Esophagus squamous epithelium (tissue), 4 donors: ENCODE measurements at regions not wholly inside any gene's neighbourhood (a gene's known extent, or its start where the extent isn't known, plus 50 kb on each side); places are given as distances from the start of the nearest gene placed in this dataset.

Source experiments
- CTCF ChIP-seq, 6 experiments: fragments of 450-650 bp in 4 of 6; fragments of 200-600 bp in 2 of 6; sonication (generic) in 2 of 6; IDR thresholded peaks; one replicate each; pipeline ENCODE4 v1.5.1; 2016 to 2019; ENCODE audit warnings: antibody characterized with exemption in 6 of 6, mild to moderate bottlenecking in 4 of 6, moderate library complexity in 4 of 6
- POLR2A ChIP-seq, 4 donors: fragments of 450-650 bp; IDR thresholded peaks; one replicate each; pipeline ENCODE4 v1.6.1; 2017; ENCODE audit warnings: antibody characterized with exemption in 4 of 4, mild to moderate bottlenecking in 4 of 4, moderate library complexity in 3 of 4

DNA sequence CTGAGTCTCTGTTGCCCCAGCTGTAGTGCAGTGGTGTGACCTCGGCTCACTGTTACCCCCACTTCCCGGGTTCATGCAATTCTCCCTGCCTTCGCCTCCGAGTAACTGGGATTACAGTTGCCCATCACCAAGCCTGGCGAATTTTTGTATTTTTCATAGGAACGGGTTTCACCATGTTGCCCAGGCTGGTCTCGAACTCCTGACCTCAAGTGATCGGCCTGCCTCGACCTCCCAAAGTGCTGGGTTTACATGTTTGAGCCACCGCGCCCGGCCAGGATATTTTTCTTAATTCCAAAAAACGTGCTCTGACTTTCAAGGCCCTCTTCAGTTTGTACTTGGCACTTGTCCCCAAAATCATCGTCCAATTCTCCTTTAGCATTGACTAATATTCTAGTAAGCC lies 129.2 kb upstream of the EPHA5 start:
- TF ChIP-seq CTCF (IDR thresholded peaks at IDR 0.05) (no peak), POLR2A (IDR thresholded peaks at IDR 0.05) (no peak)
